ENCODE measurements at regions not wholly inside any gene's neighbourhood (a gene's known extent, or its start where the extent isn't known, plus 50 kb on each side); places are given as distances from the start of the nearest gene placed in this dataset.
"Not testable (repeated sequence)": the region's sequence is repeated elsewhere in the genome, so short reads cannot be mapped to it uniquely, and the experiment has no call there.

GRCh38 chr6:22155551-22155950 lies 141.3 kb downstream of the PRL start:
- no peak overlapping the region for H3K27ac Mint-ChIP-seq
- ChIA-PET POLR2A (no interaction called here), CTCF (no interaction called here)
- no peaks in the 10 kb centered on the region for H3K36me3 Mint-ChIP-seq (ENCODE audit: low read depth)
- no peak for DNase-seq
- no peaks in the 10 kb centered on the region for H3K9me3 Mint-ChIP-seq
- no peaks in the 10 kb centered on the region for H3K4me1 Mint-ChIP-seq
- H3K27me3 Mint-ChIP-seq, result no peaks in the 10 kb centered on the region
- no peak overlapping the region for H3K4me3 Mint-ChIP-seq

GRCh38 chr6:22157233-22157632 lies 139.6 kb downstream of the PRL start:
- Mint-ChIP-seq H3K4me3 (no peak overlapping the region), H3K27me3 (no peaks in the 10 kb centered on the region), H3K9me3 (no peaks in the 10 kb centered on the region), H3K4me1 (no peaks in the 10 kb centered on the region), H3K27ac (no peak overlapping the region), H3K36me3 (ENCODE audit: low read depth) (no peaks in the 10 kb centered on the region)
- no peak for DNase-seq
- POLR2A ChIA-PET, result no interaction called here
- CTCF ChIA-PET, result no interaction called here

- DNase-seq, result no peak
- Mint-ChIP-seq H3K4me1 (no peaks in the 10 kb centered on the region), H3K36me3 (ENCODE audit: low read depth) (no peaks in the 10 kb centered on the region), H3K27ac (no peak overlapping the region), H3K9me3 (peaks cover 2% of the 10 kb centered on the region), H3K27me3 (no peaks in the 10 kb centered on the region), H3K4me3 (no peak overlapping the region)
- CTCF ChIA-PET, result no interaction called here
- POLR2A ChIA-PET, result no interaction called here
Observed at GRCh38 chr6:22164236-22164635, 132.6 kb downstream of the PRL start.

GRCh38 chr6:22171006-22171405 lies 125.8 kb downstream of the PRL start:
- H3K9me3 Mint-ChIP-seq, result peaks cover 19% of the 10 kb centered on the region
- H3K36me3 Mint-ChIP-seq (ENCODE audit: low read depth); H3K27me3 Mint-ChIP-seq; H3K27ac Mint-ChIP-seq; H3K4me3 Mint-ChIP-seq; H3K4me1 Mint-ChIP-seq; DNase-seq; POLR2A ChIA-PET; CTCF ChIA-PET: not testable (repeated sequence)

GRCh38 chr6:22171885-22172284 lies 125.0 kb downstream of the PRL start:
- H3K4me3 Mint-ChIP-seq; CTCF ChIA-PET; H3K36me3 Mint-ChIP-seq (ENCODE audit: low read depth): not testable (repeated sequence)

GRCh38 chr6:22173311-22173710 lies 123.5 kb downstream of the PRL start:
- H3K36me3 Mint-ChIP-seq (ENCODE audit: low read depth), result no peaks in the 10 kb centered on the region
- H3K4me3 Mint-ChIP-seq, result no peak overlapping the region
- H3K4me1 Mint-ChIP-seq, result no peaks in the 10 kb centered on the region
- CTCF ChIA-PET, result no interaction called here
- no peak for DNase-seq
- peaks cover 19% of the 10 kb centered on the region for H3K9me3 Mint-ChIP-seq
- H3K27ac Mint-ChIP-seq, result no peak overlapping the region
- H3K27me3 Mint-ChIP-seq, result no peaks in the 10 kb centered on the region
- POLR2A ChIA-PET, result no interaction called here

More at GRCh38 chr6:22171885-22172284, 125.0 kb downstream of the PRL start:
- POLR2A ChIA-PET, DNase-seq, H3K4me1 Mint-ChIP-seq, H3K27me3 Mint-ChIP-seq, H3K27ac Mint-ChIP-seq: not testable (repeated sequence)
- H3K9me3 Mint-ChIP-seq, result peaks cover 19% of the 10 kb centered on the region

GRCh38 chr6:22180250-22180649 lies 116.6 kb downstream of the PRL start:
- POLR2A ChIA-PET, H3K4me1 Mint-ChIP-seq, CTCF ChIA-PET: not testable (repeated sequence)

GRCh38 chr6:22184371-22184770 lies 112.5 kb downstream of the PRL start:
- Mint-ChIP-seq H3K27ac (no peak overlapping the region), H3K4me1 (no peaks in the 10 kb centered on the region), H3K4me3 (no peak overlapping the region), H3K9me3 (peaks cover 22% of the 10 kb centered on the region), H3K27me3 (no peaks in the 10 kb centered on the region), H3K36me3 (ENCODE audit: low read depth) (no peaks in the 10 kb centered on the region)
- CTCF ChIA-PET, result no interaction called here
- POLR2A ChIA-PET, result no interaction called here
- no peak for DNase-seq

More at GRCh38 chr6:22180250-22180649, 116.6 kb downstream of the PRL start:
- not testable (repeated sequence) for H3K36me3 Mint-ChIP-seq (ENCODE audit: low read depth); H3K4me3 Mint-ChIP-seq; H3K27me3 Mint-ChIP-seq; H3K27ac Mint-ChIP-seq; DNase-seq
- peaks cover 22% of the 10 kb centered on the region for H3K9me3 Mint-ChIP-seq

- no peak overlapping the region for H3K27ac Mint-ChIP-seq
- no peak overlapping the region for H3K4me3 Mint-ChIP-seq
- POLR2A ChIA-PET, result no interaction called here
- H3K27me3 Mint-ChIP-seq, result no peaks in the 10 kb centered on the region
- DNase-seq, result no peak
- H3K36me3 Mint-ChIP-seq (ENCODE audit: low read depth), result no peaks in the 10 kb centered on the region
- no peaks in the 10 kb centered on the region for H3K9me3 Mint-ChIP-seq
- CTCF ChIA-PET, result no interaction called here
- H3K4me1 Mint-ChIP-seq, result peaks cover 2% of the 10 kb centered on the region
Observed at GRCh38 chr6:22189946-22190345, 106.9 kb downstream of the PRL start.

- Mint-ChIP-seq H3K9me3 (no peaks in the 10 kb centered on the region), H3K27me3 (no peaks in the 10 kb centered on the region), H3K4me3 (no peak overlapping the region), H3K4me1 (peaks cover 2% of the 10 kb centered on the region), H3K27ac (no peak overlapping the region), H3K36me3 (ENCODE audit: low read depth) (no peaks in the 10 kb centered on the region)
- DNase-seq, result no peak
- CTCF ChIA-PET, result interaction anchor here (0.6 kb wide), 1 partner anchor 129 kb away, joined by 5 read pairs; no protein-coding TSS in a partner anchor
- POLR2A ChIA-PET, result no interaction called here
Observed at GRCh38 chr6:22194188-22194921, 102.5 kb downstream of the PRL start.

GRCh38 chr6:22199771-22200170 lies 97.1 kb downstream of the PRL start:
- no peaks in the 10 kb centered on the region for H3K27me3 Mint-ChIP-seq
- CTCF ChIA-PET, result no interaction called here

GRCh38 chr6:22204153-22204552 lies 92.7 kb downstream of the PRL start:
- Mint-ChIP-seq H3K36me3 (ENCODE audit: low read depth) (no peaks in the 10 kb centered on the region), H3K4me3 (no peak overlapping the region), H3K27ac (no peak overlapping the region), H3K4me1 (no peaks in the 10 kb centered on the region), H3K9me3 (no peaks in the 10 kb centered on the region), H3K27me3 (no peaks in the 10 kb centered on the region)
- ChIA-PET POLR2A (no interaction called here), CTCF (no interaction called here)
- no peak for DNase-seq

More at GRCh38 chr6:22199771-22200170, 97.1 kb downstream of the PRL start:
- H3K9me3 Mint-ChIP-seq, result no peaks in the 10 kb centered on the region
- no peaks in the 10 kb centered on the region for H3K4me1 Mint-ChIP-seq
- no peak overlapping the region for H3K27ac Mint-ChIP-seq
- no peaks in the 10 kb centered on the region for H3K36me3 Mint-ChIP-seq (ENCODE audit: low read depth)
- POLR2A ChIA-PET, result no interaction called here
- DNase-seq, result no peak
- H3K4me3 Mint-ChIP-seq, result no peak overlapping the region

- DNase-seq, result no peak
- Mint-ChIP-seq H3K9me3 (no peaks in the 10 kb centered on the region), H3K4me3 (no peak overlapping the region), H3K27ac (no peak overlapping the region), H3K36me3 (ENCODE audit: low read depth) (no peaks in the 10 kb centered on the region), H3K4me1 (no peaks in the 10 kb centered on the region), H3K27me3 (no peaks in the 10 kb centered on the region)
- ChIA-PET POLR2A (no interaction called here), CTCF (no interaction called here)
Observed at GRCh38 chr6:22205266-22205665, 91.6 kb downstream of the PRL start.

GRCh38 chr6:22206106-22206505 lies 90.7 kb downstream of the PRL start:
- CTCF ChIA-PET, result no interaction called here
- Mint-ChIP-seq H3K9me3 (no peaks in the 10 kb centered on the region), H3K27me3 (no peaks in the 10 kb centered on the region)

More at GRCh38 chr6:22206106-22206505, 90.7 kb downstream of the PRL start:
- no peak for DNase-seq
- Mint-ChIP-seq H3K4me1 (no peaks in the 10 kb centered on the region), H3K4me3 (no peak overlapping the region), H3K27ac (no peak overlapping the region), H3K36me3 (ENCODE audit: low read depth) (no peaks in the 10 kb centered on the region)
- POLR2A ChIA-PET, result no interaction called here
